Calu3 (cell line): ENCODE measurements at regions not wholly inside any gene's neighbourhood (a gene's known extent, or its start where the extent isn't known, plus 50 kb on each side); places are given as distances from the start of the nearest gene placed in this dataset.

Experiments used
- BruUV-seq: library from RNA; stranded (reverse); fragments of 400-500 nt; replicated peaks from 2 replicates; lab custom pipeline; 2021; lab: Mats Ljungman, UMichigan
- CTCF ChIA-PET: fragments of 300-600 bp; sonication (Branson Sonifier 250); formaldehyde crosslinking; loops from one replicate; lab custom pipeline; 2022; ENCODE audit warnings: antibody characterized with exemption; lab: Charles Lee
- DNase-seq: peaks from one replicate; pipeline ENCODE4 v3.0.0; 2022
- H3K27ac Mint-ChIP-seq: one replicate; pipeline ENCODE4 v1.8.0; 2022; ENCODE audit warnings: mixed read lengths; ENCODE audit not compliant: unreplicated experiment
- H3K27me3 Mint-ChIP-seq: one replicate; pipeline ENCODE4 v1.8.0; 2022; ENCODE audit warnings: mixed read lengths; ENCODE audit not compliant: unreplicated experiment
- H3K36me3 Mint-ChIP-seq: one replicate; pipeline ENCODE4 v1.8.0; 2022; ENCODE audit warnings: mild to moderate bottlenecking, moderate library complexity, mixed read lengths; ENCODE audit not compliant: insufficient read depth, unreplicated experiment
- H3K4me1 Mint-ChIP-seq: one replicate; pipeline ENCODE4 v1.8.0; 2022; ENCODE audit warnings: mild to moderate bottlenecking, low read depth, mixed read lengths; ENCODE audit not compliant: unreplicated experiment
- H3K4me3 Mint-ChIP-seq: one replicate; pipeline ENCODE4 v1.8.0; 2022; ENCODE audit warnings: mild to moderate bottlenecking, low read depth, moderate library complexity, mixed read lengths; ENCODE audit not compliant: unreplicated experiment
- H3K9me3 Mint-ChIP-seq: one replicate; pipeline ENCODE4 v1.8.0; 2022; ENCODE audit warnings: low read depth, mixed read lengths; ENCODE audit not compliant: unreplicated experiment
- CTCF ChIP-seq: fragments of 200-600 bp; IDR thresholded peaks from one replicate; pipeline ENCODE4 v1.8.0; 2022; ENCODE audit warnings: antibody characterized with exemption; ENCODE audit not compliant: unreplicated experiment
- intact Hi-C: fragments of 100-400 bp; cut with micrococcal nuclease; formaldehyde crosslinking; loops from one replicate; pipeline ENCODE4 v1.10.0; 2022; ENCODE audit not compliant: unreplicated experiment

DNA sequence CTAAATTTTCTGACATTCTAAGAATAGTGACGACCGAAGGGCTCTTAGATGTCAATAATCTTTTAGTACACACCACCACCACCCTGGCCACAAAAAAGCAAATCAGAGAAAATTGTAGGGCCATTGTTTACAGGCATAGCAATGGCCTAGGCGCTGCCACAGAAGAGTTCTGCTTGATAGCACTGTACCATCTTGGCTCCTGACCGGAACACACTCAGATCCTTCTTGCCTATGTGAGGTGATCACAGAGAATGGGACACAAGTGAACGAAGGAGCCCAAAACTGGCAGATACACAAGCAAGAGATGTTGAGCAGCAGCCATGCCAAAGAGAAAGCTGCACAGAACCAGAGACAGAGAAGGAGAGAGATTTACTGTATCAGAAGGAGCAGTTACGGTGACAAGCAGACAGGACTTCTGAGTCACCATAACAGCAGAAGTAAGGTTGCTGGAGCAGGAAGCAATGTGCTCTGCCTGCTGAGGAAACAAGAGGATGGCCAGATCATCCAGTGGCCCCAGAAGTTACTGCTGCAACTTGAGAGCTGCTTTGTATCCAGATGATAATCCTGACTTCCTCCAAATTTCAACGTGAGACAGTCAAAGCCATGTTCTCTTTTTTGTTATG lies 105.2 kb downstream of the SLITRK6 start:
- Mint-ChIP-seq H3K4me1 (no peaks in the 10 kb centered on the region), H3K36me3 (no peaks in the 10 kb centered on the region), H3K27me3 (no peaks in the 10 kb centered on the region), H3K9me3 (no peaks in the 10 kb centered on the region), H3K4me3 (no peak overlapping the region), H3K27ac (no peak overlapping the region)
- CTCF ChIA-PET, result no interaction called here
- intact Hi-C loops, result no loop called here
- no peak for TF ChIP-seq CTCF
- BruUV-seq, result no TSS peak
- no peak for DNase-seq

- no peaks in the 10 kb centered on the region for H3K4me1 Mint-ChIP-seq
- TF ChIP-seq CTCF, result no peak
- H3K36me3 Mint-ChIP-seq, result no peaks in the 10 kb centered on the region
- intact Hi-C loops, result no loop called here
- CTCF ChIA-PET, result no interaction called here
- no peak overlapping the region for H3K4me3 Mint-ChIP-seq
- no peak for DNase-seq
- BruUV-seq, result no TSS peak
- no peaks in the 10 kb centered on the region for H3K27me3 Mint-ChIP-seq
- H3K27ac Mint-ChIP-seq, result no peak overlapping the region
- H3K9me3 Mint-ChIP-seq, result no peaks in the 10 kb centered on the region
Measured at GRCh38 chr13:85690368-85690767, 108.9 kb downstream of the SLITRK6 start.

DNA sequence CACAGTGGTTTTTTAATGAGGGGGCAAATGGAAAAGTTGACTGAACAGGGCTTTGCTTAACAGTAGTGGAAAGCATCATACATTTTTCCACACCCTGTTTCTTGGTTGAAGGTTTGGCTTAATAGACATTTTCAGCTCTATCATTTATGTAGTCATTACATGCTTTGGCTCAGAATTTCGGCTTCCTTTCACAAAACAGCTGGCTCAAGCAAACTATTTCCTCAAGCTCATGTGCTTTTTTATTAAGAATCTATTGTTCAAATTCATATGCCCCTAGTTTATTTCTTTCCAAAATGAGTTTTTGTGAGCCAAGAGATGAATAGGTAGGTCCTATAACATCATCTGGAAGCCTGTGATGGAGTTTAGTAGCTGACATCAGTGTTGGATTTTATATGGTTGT lies 113.8 kb downstream of the SLITRK6 start:
- Mint-ChIP-seq H3K4me3 (no peak overlapping the region), H3K4me1 (no peaks in the 10 kb centered on the region), H3K27me3 (no peaks in the 10 kb centered on the region), H3K27ac (no peak overlapping the region), H3K36me3 (no peaks in the 10 kb centered on the region), H3K9me3 (no peaks in the 10 kb centered on the region)
- intact Hi-C loops, result no loop called here
- no peak for TF ChIP-seq CTCF
- CTCF ChIA-PET, result no interaction called here
- DNase-seq, result no peak
- BruUV-seq, result no TSS peak

- CTCF ChIA-PET, result no interaction called here
- no peak overlapping the region for H3K27ac Mint-ChIP-seq
- DNase-seq, result no peak
- no peaks in the 10 kb centered on the region for H3K4me1 Mint-ChIP-seq
- no peak for TF ChIP-seq CTCF
- H3K27me3 Mint-ChIP-seq, result no peaks in the 10 kb centered on the region
- no TSS peak for BruUV-seq
- no peaks in the 10 kb centered on the region for H3K36me3 Mint-ChIP-seq
- intact Hi-C loops, result no loop called here
- no peak overlapping the region for H3K4me3 Mint-ChIP-seq
- H3K9me3 Mint-ChIP-seq, result peaks cover 2% of the 10 kb centered on the region
Measured at GRCh38 chr13:85675151-85675907, 123.9 kb downstream of the SLITRK6 start.
